UCSD-AML1 (cell line): ENCODE measurements at regions not wholly inside any gene's neighbourhood (a gene's known extent, or its start where the extent isn't known, plus 50 kb on each side); places are given as distances from the start of the nearest gene placed in this dataset.
"Not testable (repeated sequence)": the region's sequence is repeated elsewhere in the genome, so short reads cannot be mapped to it uniquely, and the experiment has no call there.

Source experiments
- DNase-seq: peaks from one replicate; lab custom pipeline; 2025; ENCODE audit not compliant: unreplicated experiment; lab: John Stamatoyannopoulos, UW

GRCh38 chr12:89072294-89073026 lies 279.8 kb downstream of the DUSP6 start:
- DNase-seq = no peak

- DNase-seq = no peak
These were observed 281.7 kb downstream of the DUSP6 start for GRCh38 chr12:89070603-89071002.

GRCh38 chr12:89069431-89069830 lies 282.9 kb downstream of the DUSP6 start:
- DNase-seq = no peak

- no peak for DNase-seq
These were observed 284.7 kb downstream of the DUSP6 start for GRCh38 chr12:89067421-89068187.

GRCh38 chr12:89064780-89065179 lies 287.5 kb downstream of the DUSP6 start:
- no peak for DNase-seq

DNA sequence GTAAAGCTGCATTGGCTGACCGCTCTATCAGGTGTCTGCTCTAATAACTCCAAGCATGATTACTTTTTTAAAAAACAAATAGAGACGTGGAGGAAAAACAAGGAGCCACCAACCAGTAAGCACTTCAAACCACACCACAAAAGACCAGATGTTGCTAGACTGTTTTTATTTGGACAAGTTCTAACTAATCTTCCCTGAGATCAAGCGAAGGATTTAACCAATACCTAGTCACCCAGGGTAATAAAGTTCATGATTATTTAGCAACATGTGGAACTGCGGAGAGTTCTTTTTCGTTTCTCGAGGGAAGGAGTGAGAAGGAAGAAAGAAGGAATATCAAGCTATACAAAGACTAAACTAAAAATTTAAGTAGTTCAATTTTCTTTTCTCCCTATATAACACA lies 288.1 kb downstream of the DUSP6 start:
- DNase-seq = no peak

DNA sequence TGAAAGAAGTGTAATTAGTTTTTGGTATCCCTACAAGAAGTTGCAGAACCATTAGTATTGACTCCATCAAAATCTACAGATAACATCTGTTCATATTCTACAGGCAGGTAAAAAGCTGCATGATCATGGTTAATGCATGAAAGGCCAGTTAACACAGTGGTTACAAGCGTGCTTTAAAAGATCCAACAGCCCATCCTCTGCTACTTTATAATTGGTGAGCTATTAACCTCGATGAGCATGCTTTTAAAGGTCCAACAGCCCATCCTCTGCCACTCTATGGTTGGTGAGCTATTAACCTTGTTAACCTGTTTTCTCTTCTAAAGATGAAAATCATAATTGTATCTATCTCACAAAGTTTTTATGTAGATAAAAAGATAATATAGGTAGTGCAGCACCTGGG lies 289.3 kb downstream of the DUSP6 start:
- no peak for DNase-seq

GRCh38 chr12:89059721-89060541 lies 292.4 kb downstream of the DUSP6 start:
- no peak for DNase-seq

GRCh38 chr12:89059056-89059455 lies 293.2 kb downstream of the DUSP6 start:
- DNase-seq = no peak

DNA sequence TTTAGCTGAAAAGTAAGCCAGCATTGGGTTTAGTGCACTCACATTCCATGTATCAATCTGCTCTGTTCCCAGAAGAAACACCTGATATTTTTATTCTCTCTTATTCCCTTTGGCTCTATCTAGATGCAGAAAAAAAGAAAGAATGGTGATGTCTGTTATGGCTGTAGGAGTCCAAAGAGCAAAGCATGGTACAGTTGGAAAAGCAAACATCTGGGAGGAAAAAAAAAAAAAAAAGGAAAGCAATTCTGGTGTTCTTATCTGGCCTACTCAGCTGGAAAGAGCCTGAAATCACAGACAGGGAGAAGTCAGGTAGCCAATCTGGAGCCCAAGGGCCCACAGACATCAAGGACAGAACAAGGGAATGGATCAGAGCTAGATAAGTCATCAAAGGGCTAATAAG lies 293.9 kb downstream of the DUSP6 start:
- no peak for DNase-seq

GRCh38 chr12:89053817-89054216 lies 298.5 kb downstream of the DUSP6 start:
- DNase-seq = not testable (repeated sequence)

DNA sequence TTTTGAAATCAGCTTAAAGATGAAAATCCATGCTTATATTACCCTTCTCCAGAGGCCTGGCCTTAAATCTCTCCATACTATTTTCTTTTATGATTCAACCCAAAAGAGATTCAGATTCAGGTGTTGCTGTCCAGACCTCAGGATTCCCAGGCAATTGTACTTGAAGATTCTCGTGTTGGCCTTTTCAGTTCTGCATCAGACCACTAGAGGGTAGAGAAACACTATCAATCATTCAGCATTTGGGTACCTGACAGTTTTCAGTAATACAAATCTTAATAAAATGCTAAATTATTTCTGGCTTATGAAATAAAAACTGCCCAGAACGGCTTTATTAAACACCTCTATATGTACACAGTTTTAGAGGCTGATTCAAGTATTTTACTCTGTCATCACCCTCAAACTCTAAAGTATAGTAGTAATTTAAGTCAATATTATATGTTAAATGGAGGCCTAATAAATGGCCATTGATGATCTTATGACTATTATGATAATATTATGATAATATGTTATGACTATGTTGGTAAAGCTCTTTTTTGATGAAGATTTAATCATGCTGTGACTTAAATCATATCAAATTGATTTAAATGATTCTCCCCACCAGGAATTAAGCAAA lies 301.1 kb downstream of the DUSP6 start:
- no peak for DNase-seq

GRCh38 chr12:89047856-89048418 lies 304.4 kb downstream of the DUSP6 start:
- no peak for DNase-seq

DNA sequence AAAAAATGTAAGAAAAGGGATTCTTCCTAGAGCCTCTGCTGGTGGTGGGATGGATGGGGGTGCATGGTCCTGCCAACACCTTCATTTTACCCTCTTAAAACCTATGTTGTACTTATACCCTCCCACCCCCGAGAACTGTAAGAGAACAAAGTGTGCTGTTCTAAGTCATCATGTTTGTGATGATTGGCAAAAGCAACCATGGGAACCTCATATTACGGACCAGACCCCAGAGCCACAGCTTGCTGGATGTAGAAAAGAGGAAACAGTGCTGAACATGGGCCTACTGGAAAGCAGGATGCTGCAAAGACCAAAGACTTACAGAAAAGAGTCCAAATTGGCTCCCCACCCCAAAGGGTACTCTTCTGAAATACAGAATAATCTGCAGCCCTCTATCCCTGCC lies 311.2 kb downstream of the DUSP6 start:
- no peak for DNase-seq

DNA sequence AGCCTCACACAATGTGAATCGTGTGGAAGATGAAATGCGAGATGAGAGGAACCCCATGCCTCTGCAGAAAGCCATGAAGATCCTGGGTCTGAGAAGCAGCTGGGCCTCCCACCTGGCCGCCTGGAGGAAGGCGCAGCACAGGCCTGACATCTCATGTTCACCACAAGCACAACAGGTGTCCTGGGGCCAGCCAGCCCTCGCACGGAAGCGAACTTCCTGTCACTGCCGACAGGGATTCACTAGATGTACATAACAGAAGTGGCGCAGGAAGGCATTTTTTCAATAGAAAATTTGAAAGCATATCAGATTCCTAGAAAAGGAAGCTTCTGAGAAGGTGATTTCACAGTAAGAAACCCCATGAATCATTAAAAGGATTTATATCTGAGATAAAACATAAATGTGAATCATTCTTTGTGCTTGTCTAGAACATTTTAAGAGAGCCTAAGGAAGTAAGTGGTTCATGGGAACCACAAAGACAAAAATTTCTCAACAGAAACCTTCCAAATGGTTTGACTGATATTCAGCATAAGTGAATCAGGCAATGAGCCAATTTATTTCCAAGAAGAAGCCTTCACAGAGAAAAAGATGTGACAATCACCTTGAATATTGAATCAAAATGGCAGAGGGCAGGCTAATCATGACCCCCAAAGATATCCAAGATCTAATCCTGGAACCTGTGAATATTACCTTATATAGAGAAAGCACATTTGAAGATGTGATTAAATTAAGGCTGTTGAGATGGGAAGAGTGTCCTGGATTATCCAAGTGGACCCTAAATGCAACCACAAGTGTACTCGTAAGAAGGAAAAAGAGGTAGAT lies 311.9 kb downstream of the DUSP6 start:
- DNase-seq = peak; percentile 79

DNA sequence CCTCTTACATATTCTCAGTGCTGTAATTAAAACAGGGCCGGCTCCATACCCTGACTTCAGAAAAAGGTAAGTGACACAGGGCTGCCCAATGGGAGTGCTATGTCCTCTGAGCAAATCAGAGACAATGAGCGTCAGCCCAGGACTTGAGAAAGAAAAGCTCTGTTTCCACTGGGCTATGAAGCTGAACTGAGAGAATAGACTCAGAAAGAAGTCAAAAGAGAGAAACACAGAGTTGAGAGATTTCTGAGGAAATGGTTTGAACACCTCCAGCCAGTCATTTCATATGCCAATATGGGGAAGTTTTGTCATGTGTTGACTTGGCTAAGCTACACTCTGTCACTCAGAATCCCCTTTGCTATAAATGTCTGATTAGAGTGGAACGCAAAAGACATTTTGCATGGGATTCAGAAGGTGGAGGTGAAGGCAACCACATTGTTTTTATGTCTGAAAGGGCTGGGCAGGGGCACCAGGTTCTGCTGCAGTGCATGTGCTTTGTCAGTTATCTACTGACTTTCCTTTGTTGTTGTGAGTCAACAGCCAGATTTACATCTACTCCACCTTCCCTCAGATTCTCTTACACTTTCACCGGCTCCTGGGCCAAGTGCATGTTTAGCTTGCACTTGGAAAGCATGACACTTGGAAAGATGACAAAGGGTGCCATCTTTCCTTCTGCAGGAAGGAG lies 313.3 kb downstream of the DUSP6 start:
- DNase-seq = no peak

DNA sequence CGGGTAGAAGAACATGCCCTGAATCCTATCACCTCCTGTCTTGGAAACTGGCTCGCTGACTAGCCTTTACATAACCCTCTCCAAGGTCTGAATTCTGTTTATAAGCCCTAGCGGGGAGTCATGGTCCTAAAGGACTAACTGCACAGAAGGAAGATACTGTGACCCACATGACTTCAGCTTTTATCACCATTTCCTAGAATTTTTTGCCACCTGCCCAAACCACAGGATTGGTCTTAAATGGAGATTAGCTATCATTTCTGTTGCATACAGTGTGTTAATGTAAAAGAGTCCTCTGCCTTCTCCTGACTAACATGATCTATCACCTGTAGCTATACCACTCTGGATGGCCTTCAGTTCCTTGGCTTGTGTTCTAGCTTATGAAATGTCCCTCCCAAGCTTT lies 319.2 kb downstream of the DUSP6 start:
- DNase-seq = no peak

GRCh38 chr12:89029961-89030360 lies 322.3 kb downstream of the DUSP6 start:
- no peak for DNase-seq

DNA sequence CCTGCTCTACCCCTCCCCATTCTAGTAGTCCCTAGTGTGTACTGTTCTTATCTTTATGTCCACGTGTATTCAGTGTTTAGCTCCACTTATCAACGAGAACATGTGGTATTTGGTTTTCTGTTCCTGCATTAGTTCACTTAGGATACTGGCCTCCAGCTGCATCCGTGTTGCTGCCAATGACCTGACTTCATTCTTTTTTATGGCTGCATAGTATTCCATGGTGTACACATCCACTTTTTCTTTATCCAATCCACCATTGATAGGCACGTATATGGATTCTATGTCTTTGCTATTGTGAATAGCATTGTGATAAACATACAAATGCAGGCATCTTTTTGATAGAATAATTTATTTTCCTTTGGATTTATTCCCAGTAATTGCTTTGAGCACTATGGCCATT lies 327.7 kb downstream of the DUSP6 start:
- DNase-seq = no peak

DNA sequence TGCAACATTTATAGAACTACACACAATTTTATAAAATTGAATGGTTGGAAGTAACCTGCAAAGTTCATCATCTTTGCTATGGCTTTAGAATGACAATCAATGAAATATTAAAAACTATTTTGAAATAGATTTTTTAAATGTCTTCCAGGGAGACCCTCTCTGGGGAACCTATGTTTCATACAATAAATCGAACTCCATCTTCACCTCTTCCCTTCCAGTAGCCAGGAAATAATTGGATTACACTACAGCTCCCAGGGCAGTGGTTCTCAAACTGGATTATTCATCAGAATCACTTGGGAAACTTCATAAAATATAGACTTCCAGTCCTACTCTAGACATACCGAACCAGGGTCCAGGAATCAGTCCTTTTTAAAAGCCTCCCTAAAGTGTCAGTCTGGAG lies 328.4 kb downstream of the DUSP6 start:
- DNase-seq = no peak
